Glutamatergic neuron (in vitro differentiated cells): ENCODE measurements at regions not wholly inside any gene's neighbourhood (a gene's known extent, or its start where the extent isn't known, plus 50 kb on each side); places are given as distances from the start of the nearest gene placed in this dataset.

ENCODE experiments used
- DNase-seq: peaks from one replicate; pipeline ENCODE4 v3.0.0; 2022
- H3K27ac Mint-ChIP-seq: one replicate; pipeline ENCODE4 v1.8.0; 2020; ENCODE audit warnings: mild to moderate bottlenecking, mixed read lengths, inconsistent platforms; ENCODE audit not compliant: unreplicated experiment
- H3K27me3 Mint-ChIP-seq: one replicate; pipeline ENCODE4 v1.8.0; 2020; ENCODE audit warnings: mild to moderate bottlenecking, moderate library complexity, mixed read lengths, inconsistent platforms; ENCODE audit not compliant: unreplicated experiment
- H3K36me3 Mint-ChIP-seq: one replicate; pipeline ENCODE4 v1.8.0; 2020; ENCODE audit warnings: mild to moderate bottlenecking, mixed read lengths, inconsistent platforms; ENCODE audit not compliant: unreplicated experiment
- H3K4me1 Mint-ChIP-seq: one replicate; pipeline ENCODE4 v1.8.0; 2020; ENCODE audit warnings: mild to moderate bottlenecking, low read depth, mixed read lengths, inconsistent platforms; ENCODE audit not compliant: unreplicated experiment
- H3K4me3 Mint-ChIP-seq: one replicate; pipeline ENCODE4 v1.8.0; 2020; ENCODE audit warnings: mild to moderate bottlenecking, mixed read lengths, inconsistent platforms; ENCODE audit not compliant: unreplicated experiment
- H3K9me3 Mint-ChIP-seq: one replicate; pipeline ENCODE4 v1.8.0; 2020; ENCODE audit warnings: mild to moderate bottlenecking, moderate library complexity, mixed read lengths, inconsistent platforms; ENCODE audit not compliant: unreplicated experiment
- TF ChIP-seq, protein P1 (sequence below): fragments of 200-600 bp; sonication (generic); IDR thresholded peaks from one replicate; pipeline ENCODE4 v1.5.0; 2021; ENCODE audit not compliant: partially characterized antibody, unreplicated experiment

- TF ChIP-seq, protein P1, sequence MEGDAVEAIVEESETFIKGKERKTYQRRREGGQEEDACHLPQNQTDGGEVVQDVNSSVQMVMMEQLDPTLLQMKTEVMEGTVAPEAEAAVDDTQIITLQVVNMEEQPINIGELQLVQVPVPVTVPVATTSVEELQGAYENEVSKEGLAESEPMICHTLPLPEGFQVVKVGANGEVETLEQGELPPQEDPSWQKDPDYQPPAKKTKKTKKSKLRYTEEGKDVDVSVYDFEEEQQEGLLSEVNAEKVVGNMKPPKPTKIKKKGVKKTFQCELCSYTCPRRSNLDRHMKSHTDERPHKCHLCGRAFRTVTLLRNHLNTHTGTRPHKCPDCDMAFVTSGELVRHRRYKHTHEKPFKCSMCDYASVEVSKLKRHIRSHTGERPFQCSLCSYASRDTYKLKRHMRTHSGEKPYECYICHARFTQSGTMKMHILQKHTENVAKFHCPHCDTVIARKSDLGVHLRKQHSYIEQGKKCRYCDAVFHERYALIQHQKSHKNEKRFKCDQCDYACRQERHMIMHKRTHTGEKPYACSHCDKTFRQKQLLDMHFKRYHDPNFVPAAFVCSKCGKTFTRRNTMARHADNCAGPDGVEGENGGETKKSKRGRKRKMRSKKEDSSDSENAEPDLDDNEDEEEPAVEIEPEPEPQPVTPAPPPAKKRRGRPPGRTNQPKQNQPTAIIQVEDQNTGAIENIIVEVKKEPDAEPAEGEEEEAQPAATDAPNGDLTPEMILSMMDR = no peak
- Mint-ChIP-seq H3K27me3 (peaks cover 8% of the 10 kb centered on the region), H3K36me3 (no peaks in the 10 kb centered on the region), H3K9me3 (peaks cover 6% of the 10 kb centered on the region), H3K4me1 (peaks cover 7% of the 10 kb centered on the region), H3K4me3 (no peak overlapping the region), H3K27ac (peak overlapping the region; percentile 45)
- DNase-seq = no peak
Measured at GRCh38 chr9:113659039-113659438, 195.5 kb downstream of the RGS3 start.

GRCh38 chr9:113659740-113660139, 196.2 kb downstream of the RGS3 start:
- H3K9me3 Mint-ChIP-seq = peaks cover 6% of the 10 kb centered on the region
- H3K27ac Mint-ChIP-seq = no peak overlapping the region
- no peak overlapping the region for H3K4me3 Mint-ChIP-seq

GRCh38 chr9:113660196-113660595, 196.7 kb downstream of the RGS3 start:
- no peak overlapping the region for H3K4me3 Mint-ChIP-seq
- TF ChIP-seq, protein P1 = no peak
- H3K4me1 Mint-ChIP-seq = peaks cover 7% of the 10 kb centered on the region
- no peak overlapping the region for H3K27ac Mint-ChIP-seq
- peaks cover 5% of the 10 kb centered on the region for H3K27me3 Mint-ChIP-seq
- H3K36me3 Mint-ChIP-seq = no peaks in the 10 kb centered on the region
- peaks cover 6% of the 10 kb centered on the region for H3K9me3 Mint-ChIP-seq
- DNase-seq = no peak

More at GRCh38 chr9:113659740-113660139, 196.2 kb downstream of the RGS3 start:
- no peaks in the 10 kb centered on the region for H3K36me3 Mint-ChIP-seq
- peaks cover 8% of the 10 kb centered on the region for H3K27me3 Mint-ChIP-seq
- peaks cover 7% of the 10 kb centered on the region for H3K4me1 Mint-ChIP-seq
- TF ChIP-seq, protein P1 = no peak
- DNase-seq = no peak

DNA sequence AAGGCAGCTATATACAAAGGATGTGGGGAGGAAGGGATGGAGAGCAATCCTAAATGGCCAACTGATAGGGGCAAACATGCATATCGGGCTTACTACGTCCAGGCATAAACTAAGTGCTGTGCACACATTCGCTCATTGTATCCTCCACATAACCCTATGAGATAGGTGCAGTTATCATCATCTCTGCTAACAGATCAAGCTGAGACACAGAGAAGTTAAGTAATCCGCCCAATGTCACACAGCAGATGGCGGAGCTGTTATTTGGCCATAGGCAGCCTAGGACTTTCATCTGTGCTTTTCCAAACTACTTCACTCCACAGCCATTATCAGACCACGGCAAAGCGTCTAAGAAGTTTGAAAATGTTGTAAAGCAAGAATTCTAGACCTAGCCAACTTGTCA, 197.5 kb downstream of the RGS3 start:
- Mint-ChIP-seq H3K36me3 (no peaks in the 10 kb centered on the region), H3K27ac (no peak overlapping the region), H3K27me3 (peaks cover under 1% of the 10 kb centered on the region), H3K9me3 (peaks cover 4% of the 10 kb centered on the region), H3K4me1 (peaks cover 4% of the 10 kb centered on the region), H3K4me3 (no peak overlapping the region)
- no peak for DNase-seq
- TF ChIP-seq, protein P1 = no peak

- Mint-ChIP-seq H3K4me1 (no peaks in the 10 kb centered on the region), H3K27me3 (no peaks in the 10 kb centered on the region), H3K27ac (no peak overlapping the region), H3K36me3 (no peaks in the 10 kb centered on the region), H3K4me3 (no peak overlapping the region), H3K9me3 (peaks cover 4% of the 10 kb centered on the region)
- DNase-seq = no peak
- TF ChIP-seq, protein P1 = no peak
Measured at GRCh38 chr9:113664181-113664875, 200.8 kb downstream of the RGS3 start.
